Cardiac muscle cell (in vitro differentiated cells and primary cell): ENCODE measurements at regions not wholly inside any gene's neighbourhood (a gene's known extent, or its start where the extent isn't known, plus 50 kb on each side); places are given as distances from the start of the nearest gene placed in this dataset.
A peak's percentile ranks its signal among the peaks of the same experiment; 100 is the strongest.

Source experiments
- DNase-seq, 2 donors: peaks; one replicate each; pipeline versions ENCODE4 v3.0.0 to v3.0.0-alpha.2; 2010 to 2017; ENCODE audit warnings: low read depth in 1 of 2, low spot score in 1 of 2
- H3K27ac ChIP-seq: fragments of 200-600 bp; sonication (generic); 2 replicates; pipeline ENCODE4 v1.5.1; 2016
- H3K27me3 ChIP-seq: fragments of 200-600 bp; sonication (generic); 2 replicates; pipeline ENCODE4 v1.6.0; 2016; ENCODE audit warnings: control low read depth
- H3K36me3 ChIP-seq: fragments of 200-600 bp; sonication (generic); 2 replicates; pipeline ENCODE4 v1.5.1; 2016; ENCODE audit warnings: control low read depth
- H3K4me1 ChIP-seq: fragments of 200-600 bp; sonication (generic); 2 replicates; pipeline ENCODE4 v1.8.1; 2017; ENCODE audit warnings: low read depth, mild to moderate bottlenecking, mixed run types
- H3K4me3 ChIP-seq: fragments of 200-600 bp; sonication (generic); 2 replicates; pipeline ENCODE4 v1.5.1; 2016; ENCODE audit warnings: mild to moderate bottlenecking
- H3K9me3 ChIP-seq: fragments of 200-600 bp; sonication (generic); 2 replicates; pipeline ENCODE4 v1.5.1; 2017; ENCODE audit warnings: low read depth, mild to moderate bottlenecking, control low read depth
- TF ChIP-seq, protein P1 (sequence below): IDR thresholded peaks from 2 replicates; pipeline ENCODE4 v1.5.1; 2012; ENCODE audit warnings: low read depth, mild to moderate bottlenecking, low read length

DNA sequence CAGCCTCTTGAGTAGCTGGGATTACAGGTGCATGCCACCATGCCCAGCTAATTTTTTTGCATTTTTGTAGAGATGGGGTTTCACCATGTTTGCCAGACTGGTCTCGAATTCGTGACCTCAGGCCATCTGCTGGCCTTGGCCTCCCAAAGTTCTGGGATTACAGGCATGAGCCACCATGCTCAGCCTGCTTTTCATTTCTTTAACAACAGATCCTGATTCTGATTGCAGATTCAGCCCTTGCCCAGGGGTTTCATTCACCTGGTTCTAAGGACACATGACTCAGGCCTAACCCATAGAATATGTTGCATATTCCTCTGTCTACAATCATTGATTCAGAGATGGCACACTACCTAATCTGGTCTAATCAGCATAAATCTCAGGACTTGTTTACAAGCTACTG is 56.1 kb upstream of the CCDC112 start:
- Histone ChIP-seq H3K27ac (no peak overlapping the region), H3K27me3 (no peaks in the 10 kb centered on the region), H3K4me1 (no peaks in the 10 kb centered on the region), H3K36me3 (no peaks in the 10 kb centered on the region), H3K9me3 (no peaks in the 10 kb centered on the region), H3K4me3 (no peak overlapping the region)
- DNase-seq, result no peak
- TF ChIP-seq, protein P1, sequence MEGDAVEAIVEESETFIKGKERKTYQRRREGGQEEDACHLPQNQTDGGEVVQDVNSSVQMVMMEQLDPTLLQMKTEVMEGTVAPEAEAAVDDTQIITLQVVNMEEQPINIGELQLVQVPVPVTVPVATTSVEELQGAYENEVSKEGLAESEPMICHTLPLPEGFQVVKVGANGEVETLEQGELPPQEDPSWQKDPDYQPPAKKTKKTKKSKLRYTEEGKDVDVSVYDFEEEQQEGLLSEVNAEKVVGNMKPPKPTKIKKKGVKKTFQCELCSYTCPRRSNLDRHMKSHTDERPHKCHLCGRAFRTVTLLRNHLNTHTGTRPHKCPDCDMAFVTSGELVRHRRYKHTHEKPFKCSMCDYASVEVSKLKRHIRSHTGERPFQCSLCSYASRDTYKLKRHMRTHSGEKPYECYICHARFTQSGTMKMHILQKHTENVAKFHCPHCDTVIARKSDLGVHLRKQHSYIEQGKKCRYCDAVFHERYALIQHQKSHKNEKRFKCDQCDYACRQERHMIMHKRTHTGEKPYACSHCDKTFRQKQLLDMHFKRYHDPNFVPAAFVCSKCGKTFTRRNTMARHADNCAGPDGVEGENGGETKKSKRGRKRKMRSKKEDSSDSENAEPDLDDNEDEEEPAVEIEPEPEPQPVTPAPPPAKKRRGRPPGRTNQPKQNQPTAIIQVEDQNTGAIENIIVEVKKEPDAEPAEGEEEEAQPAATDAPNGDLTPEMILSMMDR, result no peak

DNA sequence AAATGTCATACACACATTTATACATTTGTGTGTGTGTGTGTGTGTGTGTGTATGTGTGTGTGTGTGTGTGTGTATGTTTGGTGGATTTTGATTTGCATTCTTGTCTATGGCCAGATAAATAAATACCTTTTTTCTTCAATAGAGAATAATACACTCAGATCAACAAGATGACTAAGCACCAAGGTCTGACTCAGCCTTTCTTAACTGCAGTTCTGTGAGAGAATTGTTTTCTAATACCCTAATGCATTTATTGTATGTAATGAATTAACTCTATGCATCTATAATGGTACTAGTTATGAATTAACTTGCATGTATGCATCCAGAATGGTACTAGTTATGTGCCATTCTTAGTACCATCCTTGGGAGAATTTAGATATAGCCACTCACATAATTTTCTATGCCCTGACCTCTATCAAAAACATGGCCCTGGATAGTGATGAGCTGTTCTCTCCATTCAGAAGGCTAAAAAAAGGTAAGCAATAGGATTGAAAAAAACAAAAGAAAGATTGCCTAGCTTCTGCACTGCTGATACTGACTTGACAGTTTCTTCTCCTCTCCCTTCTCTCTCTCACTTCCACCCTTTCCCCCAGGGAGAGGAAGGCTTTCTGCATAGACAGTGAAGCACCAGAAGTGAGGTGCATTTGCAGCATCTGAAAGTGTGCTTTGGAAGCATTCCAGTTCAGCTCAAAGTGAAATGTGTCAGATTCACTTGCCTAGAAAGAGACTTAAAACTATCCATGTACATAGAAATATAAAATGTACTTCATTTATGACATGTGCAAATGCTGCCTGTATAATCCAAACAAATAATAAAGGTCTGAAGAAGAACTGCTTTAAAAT is 55.1 kb upstream of the CCDC112 start:
- no peaks in the 10 kb centered on the region for H3K27me3 ChIP-seq
- TF ChIP-seq, protein P1, result no peak
- no peaks in the 10 kb centered on the region for H3K36me3 ChIP-seq
- H3K4me3 ChIP-seq, result no peak overlapping the region
- DNase-seq, result peak in 1 of 2 donors; percentile 55
- H3K27ac ChIP-seq, result no peak overlapping the region
- no peaks in the 10 kb centered on the region for H3K9me3 ChIP-seq
- no peaks in the 10 kb centered on the region for H3K4me1 ChIP-seq

DNA sequence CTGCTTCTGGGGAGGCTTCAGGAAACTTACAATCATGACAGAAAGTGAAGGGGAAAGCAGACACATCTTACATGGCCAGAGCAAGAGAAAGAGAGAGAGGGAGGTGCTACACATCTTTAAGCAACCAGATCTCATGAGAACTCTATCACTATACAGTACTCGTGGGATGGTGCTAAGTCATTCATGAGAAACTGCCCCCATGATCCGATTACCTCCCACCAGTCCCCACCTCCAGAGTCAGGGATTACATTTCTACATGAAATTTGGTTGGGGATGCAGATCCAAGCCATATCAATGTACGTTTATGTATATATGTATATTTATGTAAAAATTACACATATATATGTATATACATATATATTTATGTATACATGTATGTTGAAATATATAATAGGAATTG is 54.4 kb upstream of the CCDC112 start:
- H3K27ac ChIP-seq, result no peak overlapping the region
- no peak overlapping the region for H3K4me3 ChIP-seq
- H3K27me3 ChIP-seq, result no peaks in the 10 kb centered on the region
- no peak for DNase-seq
- no peaks in the 10 kb centered on the region for H3K36me3 ChIP-seq
- TF ChIP-seq, protein P1, result no peak
- no peaks in the 10 kb centered on the region for H3K4me1 ChIP-seq
- H3K9me3 ChIP-seq, result no peaks in the 10 kb centered on the region

DNA sequence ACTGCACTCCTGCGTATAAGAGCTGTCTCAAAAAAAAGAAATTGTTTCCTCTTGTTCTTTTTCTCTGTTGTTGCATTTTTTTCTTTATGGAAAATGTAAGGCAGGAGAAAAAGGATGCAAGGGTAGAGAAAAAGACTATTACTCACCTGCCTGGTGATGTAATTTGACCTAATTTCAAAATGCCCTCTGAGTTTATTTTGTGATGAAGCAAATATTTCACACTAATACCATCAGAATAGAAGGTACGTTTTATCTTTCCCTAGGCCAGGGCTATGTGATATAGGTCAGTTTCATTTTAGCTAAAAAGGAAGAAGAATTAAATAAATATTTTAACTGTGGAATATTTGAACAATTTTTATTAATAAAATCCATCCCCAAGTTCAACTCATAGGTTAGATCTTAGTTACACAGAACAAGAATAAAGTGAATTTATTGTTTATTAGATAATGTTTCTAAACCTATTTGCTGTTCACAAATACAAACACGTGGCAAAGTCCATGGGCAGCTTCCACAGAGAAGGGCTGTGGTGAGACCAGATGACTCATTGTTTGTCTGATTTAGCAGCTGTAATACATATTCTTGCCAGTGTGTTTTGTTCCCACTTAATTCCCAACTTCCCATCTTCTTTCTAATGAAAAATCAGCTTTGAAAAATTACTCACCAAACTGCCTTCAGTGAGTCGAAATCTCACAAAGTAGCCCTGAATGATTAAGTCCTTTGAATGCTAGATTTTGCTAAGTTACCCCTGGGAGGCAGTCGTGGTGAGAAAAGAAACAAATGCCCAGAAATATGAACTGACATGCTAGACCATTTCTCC is 52.8 kb upstream of the CCDC112 start:
- Histone ChIP-seq H3K9me3 (no peaks in the 10 kb centered on the region), H3K27me3 (no peaks in the 10 kb centered on the region), H3K4me3 (no peak overlapping the region)

DNA sequence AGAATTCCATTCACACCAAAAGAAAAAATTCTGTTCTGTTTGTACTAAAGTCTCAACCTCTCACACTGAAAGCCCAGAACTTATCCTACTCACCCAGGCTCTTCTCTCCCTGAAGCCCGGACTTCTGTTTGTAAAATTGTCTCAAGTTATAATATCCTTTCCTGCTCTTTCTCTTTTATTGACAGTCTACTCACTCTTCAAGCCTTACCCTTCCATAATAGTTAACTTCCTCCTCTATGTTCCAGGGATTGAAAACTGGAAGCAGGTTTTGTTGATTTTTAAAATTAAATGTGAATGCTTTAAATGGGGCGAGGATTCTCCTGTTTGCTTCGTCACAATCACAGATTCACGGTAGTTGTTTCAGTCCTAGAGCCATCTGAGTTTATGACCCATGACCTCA is 51.7 kb upstream of the CCDC112 start:
- no peak overlapping the region for H3K4me3 ChIP-seq
- no peaks in the 10 kb centered on the region for H3K9me3 ChIP-seq
- no peaks in the 10 kb centered on the region for H3K27me3 ChIP-seq
- H3K4me1 ChIP-seq, result no peaks in the 10 kb centered on the region
- H3K36me3 ChIP-seq, result no peaks in the 10 kb centered on the region
- no peak overlapping the region for H3K27ac ChIP-seq
- DNase-seq, result no peak
- TF ChIP-seq, protein P1, result no peak

More for the DNA sequence above, 52.8 kb upstream of the CCDC112 start:
- peak in 1 of 2 donors; percentile 88 for DNase-seq
- Histone ChIP-seq H3K36me3 (no peaks in the 10 kb centered on the region), H3K4me1 (no peaks in the 10 kb centered on the region), H3K27ac (no peak overlapping the region)
- TF ChIP-seq, protein P1, result peak; percentile 6
